ENCODE measurements at regions not wholly inside any gene's neighbourhood (a gene's known extent, or its start where the extent isn't known, plus 50 kb on each side); places are given as distances from the start of the nearest gene placed in this dataset.

DNA sequence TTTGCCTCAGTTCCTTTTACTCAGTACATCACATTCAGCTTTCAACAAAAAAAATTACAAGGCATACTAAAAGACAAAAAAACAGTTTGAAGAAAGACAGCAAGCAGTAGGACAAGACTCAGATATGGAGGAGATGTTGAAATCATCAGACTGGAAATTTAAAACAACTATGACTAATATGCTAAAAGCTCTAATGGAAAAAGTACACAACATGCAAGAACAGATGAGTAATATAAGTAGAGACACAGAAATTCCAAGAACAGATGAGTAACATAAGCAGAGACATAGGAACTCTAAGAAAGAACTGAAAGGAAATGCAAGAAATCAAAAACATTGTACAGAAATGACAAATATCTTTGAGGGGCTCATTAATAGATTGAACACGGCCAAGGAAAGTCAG, 402.6 kb downstream of the NEBL start:
- H3K27me3 ChIP-seq (ENCODE audit: control insufficient read depth, insufficient read depth, low read length): no peaks in the 10 kb centered on the region
- ChIA-PET POLR2A (no interaction called here), CTCF (no interaction called here)
- no peaks in the 10 kb centered on the region for H3K36me3 ChIP-seq (ENCODE audit: control insufficient read depth, insufficient read depth, low read length)
- H3K4me3 ChIP-seq (ENCODE audit: low read depth, low read length): no peak overlapping the region
- no peak for DNase-seq (ENCODE audit: low read depth)
- TF ChIP-seq, protein P1, sequence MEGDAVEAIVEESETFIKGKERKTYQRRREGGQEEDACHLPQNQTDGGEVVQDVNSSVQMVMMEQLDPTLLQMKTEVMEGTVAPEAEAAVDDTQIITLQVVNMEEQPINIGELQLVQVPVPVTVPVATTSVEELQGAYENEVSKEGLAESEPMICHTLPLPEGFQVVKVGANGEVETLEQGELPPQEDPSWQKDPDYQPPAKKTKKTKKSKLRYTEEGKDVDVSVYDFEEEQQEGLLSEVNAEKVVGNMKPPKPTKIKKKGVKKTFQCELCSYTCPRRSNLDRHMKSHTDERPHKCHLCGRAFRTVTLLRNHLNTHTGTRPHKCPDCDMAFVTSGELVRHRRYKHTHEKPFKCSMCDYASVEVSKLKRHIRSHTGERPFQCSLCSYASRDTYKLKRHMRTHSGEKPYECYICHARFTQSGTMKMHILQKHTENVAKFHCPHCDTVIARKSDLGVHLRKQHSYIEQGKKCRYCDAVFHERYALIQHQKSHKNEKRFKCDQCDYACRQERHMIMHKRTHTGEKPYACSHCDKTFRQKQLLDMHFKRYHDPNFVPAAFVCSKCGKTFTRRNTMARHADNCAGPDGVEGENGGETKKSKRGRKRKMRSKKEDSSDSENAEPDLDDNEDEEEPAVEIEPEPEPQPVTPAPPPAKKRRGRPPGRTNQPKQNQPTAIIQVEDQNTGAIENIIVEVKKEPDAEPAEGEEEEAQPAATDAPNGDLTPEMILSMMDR (IDR thresholded peaks at IDR 0.05; ENCODE audit: insufficient read depth, low read depth, low read length): no peak

- ChIA-PET POLR2A (no interaction called here), CTCF (no interaction called here)
- no peaks in the 10 kb centered on the region for H3K27me3 ChIP-seq (ENCODE audit: control insufficient read depth, insufficient read depth, low read length)
- TF ChIP-seq, protein P1 (IDR thresholded peaks at IDR 0.05; ENCODE audit: insufficient read depth, low read depth, low read length): no peak
- H3K36me3 ChIP-seq (ENCODE audit: control insufficient read depth, insufficient read depth, low read length): no peaks in the 10 kb centered on the region
- H3K4me3 ChIP-seq (ENCODE audit: low read depth, low read length): no peak overlapping the region
- no peak for DNase-seq (ENCODE audit: low read depth)
Observed at GRCh38 chr10:20492447-20492846, 404.7 kb downstream of the NEBL start.

DNA sequence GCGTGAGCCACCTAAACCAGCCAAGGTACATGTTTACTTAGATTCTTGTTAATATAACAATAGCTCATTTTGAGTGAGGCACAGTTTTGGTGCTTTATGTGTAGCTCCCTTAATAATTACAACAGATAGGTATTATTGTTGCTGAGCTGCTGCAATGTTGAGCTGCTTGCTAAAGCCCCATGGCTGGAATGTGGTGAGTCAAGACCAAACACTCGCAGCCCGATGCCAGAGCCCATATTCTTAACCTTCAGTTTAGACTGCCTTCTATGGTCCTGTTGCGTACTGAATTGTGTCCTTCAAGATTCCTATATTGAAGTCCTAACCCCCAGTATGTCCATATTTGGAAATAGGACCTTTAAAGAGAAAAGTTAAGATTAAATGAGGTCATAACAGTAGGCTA, 407.1 kb downstream of the NEBL start:
- TF ChIP-seq, protein P1 (IDR thresholded peaks at IDR 0.05; ENCODE audit: insufficient read depth, low read depth, low read length): no peak
- no peaks in the 10 kb centered on the region for H3K27me3 ChIP-seq (ENCODE audit: control insufficient read depth, insufficient read depth, low read length)
- H3K36me3 ChIP-seq (ENCODE audit: control insufficient read depth, insufficient read depth, low read length): no peaks in the 10 kb centered on the region
- ChIA-PET CTCF (no interaction called here), POLR2A (no interaction called here)
- no peak for DNase-seq (ENCODE audit: low read depth)
- H3K4me3 ChIP-seq (ENCODE audit: low read depth, low read length): no peak overlapping the region

- TF ChIP-seq, protein P1 (IDR thresholded peaks at IDR 0.05; ENCODE audit: insufficient read depth, low read depth, low read length): no peak
- Histone ChIP-seq H3K4me3 (ENCODE audit: low read depth, low read length) (no peak overlapping the region), H3K27me3 (ENCODE audit: control insufficient read depth, insufficient read depth, low read length) (no peaks in the 10 kb centered on the region), H3K36me3 (ENCODE audit: control insufficient read depth, insufficient read depth, low read length) (no peaks in the 10 kb centered on the region)
- ChIA-PET POLR2A (no interaction called here), CTCF (no interaction called here)
- no peak for DNase-seq (ENCODE audit: low read depth)
Observed at GRCh38 chr10:20486791-20487190, 410.3 kb downstream of the NEBL start.

DNA sequence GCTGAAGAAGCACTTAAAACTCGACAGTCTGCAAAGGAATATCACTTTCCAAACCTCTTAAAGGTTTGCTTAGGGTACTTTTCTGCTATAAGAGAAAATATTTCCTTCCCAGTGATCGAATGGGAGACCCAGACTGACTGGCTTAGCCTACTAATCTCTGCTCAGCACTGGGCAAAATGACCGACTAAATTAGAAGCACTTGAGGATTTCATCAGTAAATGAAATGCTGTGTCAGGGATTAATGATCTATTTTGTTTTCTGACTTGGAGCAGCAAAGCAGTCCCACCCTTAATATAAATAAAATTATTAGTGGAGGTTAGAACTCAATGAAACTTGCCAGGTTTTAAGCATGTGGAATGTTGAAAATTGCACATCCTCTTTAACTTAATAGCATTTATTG, 411.6 kb downstream of the NEBL start:
- Histone ChIP-seq H3K4me3 (ENCODE audit: low read depth, low read length) (no peak overlapping the region), H3K27me3 (ENCODE audit: control insufficient read depth, insufficient read depth, low read length) (no peaks in the 10 kb centered on the region), H3K36me3 (ENCODE audit: control insufficient read depth, insufficient read depth, low read length) (no peaks in the 10 kb centered on the region)
- ChIA-PET CTCF (no interaction called here), POLR2A (no interaction called here)
- TF ChIP-seq, protein P1 (IDR thresholded peaks at IDR 0.05; ENCODE audit: insufficient read depth, low read depth, low read length): no peak
- DNase-seq (ENCODE audit: low read depth): no peak
